LHCN-M2 (cell line): ENCODE measurements at regions not wholly inside any gene's neighbourhood (a gene's known extent, or its start where the extent isn't known, plus 50 kb on each side); places are given as distances from the start of the nearest gene placed in this dataset.
A peak's percentile ranks its signal among the peaks of the same experiment; 100 is the strongest.
"Not testable (repeated sequence)": the region's sequence is repeated elsewhere in the genome, so short reads cannot be mapped to it uniquely, and the experiment has no call there.

ENCODE experiments used
- DNase-seq: peaks from one replicate; pipeline ENCODE4 v3.0.0-alpha.2; 2012; ENCODE audit warnings: low read depth

- not testable (repeated sequence) for DNase-seq
Observed at GRCh38 chr19:21668072-21668773, 99.2 kb downstream of the ZNF100 start.

- no peak for DNase-seq
Observed at GRCh38 chr19:21655540-21656126, 111.7 kb downstream of the ZNF100 start.

- DNase-seq, result not testable (repeated sequence)
Observed at GRCh38 chr19:21651478-21651877, 115.9 kb downstream of the ZNF100 start.

GRCh38 chr19:21638776-21639175 is 128.6 kb downstream of the ZNF100 start:
- no peak for DNase-seq

- DNase-seq, result no peak
Observed at GRCh38 chr19:21626924-21627697, 121.7 kb downstream of the ZNF429 start.

- DNase-seq, result no peak
Observed at GRCh38 chr19:21626091-21626490, 120.7 kb downstream of the ZNF429 start.

- DNase-seq, result no peak
Observed at GRCh38 chr19:21622920-21623319, 117.5 kb downstream of the ZNF429 start.

- no peak for DNase-seq
Observed at GRCh38 chr19:21621671-21622070, 116.3 kb downstream of the ZNF429 start.

- no peak for DNase-seq
Observed at GRCh38 chr19:21617740-21618339, 112.4 kb downstream of the ZNF429 start.

GRCh38 chr19:21614776-21615175 is 109.4 kb downstream of the ZNF429 start:
- not testable (repeated sequence) for DNase-seq

- DNase-seq, result not testable (repeated sequence)
Observed at GRCh38 chr19:21613201-21613600, 107.8 kb downstream of the ZNF429 start.

- no peak for DNase-seq
Observed at GRCh38 chr19:21612403-21612872, 107.0 kb downstream of the ZNF429 start.

- DNase-seq, result no peak
Observed at GRCh38 chr19:21611659-21612402, 106.4 kb downstream of the ZNF429 start.

- DNase-seq, result no peak
Observed at GRCh38 chr19:21610787-21611186, 105.4 kb downstream of the ZNF429 start.

GRCh38 chr19:21610341-21610740 is 104.9 kb downstream of the ZNF429 start:
- no peak for DNase-seq

GRCh38 chr19:21608571-21608970 is 103.2 kb downstream of the ZNF429 start:
- DNase-seq, result no peak

- no peak for DNase-seq
Observed at GRCh38 chr19:21607449-21607848, 102.0 kb downstream of the ZNF429 start.

- not testable (repeated sequence) for DNase-seq
Observed at GRCh38 chr19:21607011-21607410, 101.6 kb downstream of the ZNF429 start.

GRCh38 chr19:21606326-21606725 is 100.9 kb downstream of the ZNF429 start:
- not testable (repeated sequence) for DNase-seq

GRCh38 chr19:21604951-21605476 is 99.6 kb downstream of the ZNF429 start:
- DNase-seq, result peak; percentile 6
